HEK293 (cell line): ENCODE measurements at regions not wholly inside any gene's neighbourhood (a gene's known extent, or its start where the extent isn't known, plus 50 kb on each side); places are given as distances from the start of the nearest gene placed in this dataset.
"Not testable (repeated sequence)": the region's sequence is repeated elsewhere in the genome, so short reads cannot be mapped to it uniquely, and the experiment has no call there.

ENCODE experiments used
- CTCF ChIA-PET: fragments of 350-600 bp; formaldehyde crosslinking; extraction: SDS; loops from one replicate; lab custom pipeline; 2021; ENCODE audit warnings: antibody characterized with exemption; lab: Yijun Ruan, JAX
- POLR2A ChIA-PET: fragments of 300-600 bp; formaldehyde crosslinking; extraction: SDS; loops from one replicate; lab custom pipeline; 2020; ENCODE audit warnings: antibody characterized with exemption, inconsistent platforms; lab: Yijun Ruan, JAX
- H3K27ac ChIP-seq: fragments of 200-500 bp; sonication (Bioruptor generic); 2 replicates; pipeline ENCODE4 v1.5.1; 2014; ENCODE audit warnings: low read depth, low read length, control low read depth, inconsistent platforms; ENCODE audit errors: extremely low read depth
- H3K36me3 ChIP-seq, 2 experiments: fragments of 200-500 bp in 1 of 2; sonication (Bioruptor generic) in 1 of 2; 1 replicate in 1 of 2; 2 replicates in 1 of 2; pipeline ENCODE4 v1.5.1; 2014 to 2017; ENCODE audit warnings: inconsistent platforms in 2 of 2, low read length in 2 of 2; ENCODE audit not compliant: control insufficient read depth in 2 of 2, insufficient read depth in 1 of 2
- H3K4me1 ChIP-seq: fragments of 200-500 bp; sonication (Bioruptor generic); 2 replicates; pipeline ENCODE4 v1.5.1; 2014; ENCODE audit warnings: mild to moderate bottlenecking, low read length, inconsistent platforms; ENCODE audit not compliant: control insufficient read depth, insufficient read depth
- H3K4me3 ChIP-seq: 2 replicates; pipeline ENCODE4 v1.5.1; 2011; ENCODE audit warnings: low read depth, mild to moderate bottlenecking, control low read depth, low read length, moderate library complexity
- H3K9me3 ChIP-seq: fragments of 200-500 bp; sonication (Bioruptor generic); 2 replicates; pipeline ENCODE4 v1.5.1; 2014; ENCODE audit warnings: low read depth, low read length, inconsistent platforms; ENCODE audit not compliant: control insufficient read depth, insufficient read depth
- HOXD13 ChIP-seq: sonication (generic); formaldehyde crosslinking; IDR thresholded peaks from 2 replicates; pipeline ENCODE4 v1.8.0; 2022; ENCODE audit warnings: missing genetic modification reagents, borderline replicate concordance
- SALL2 ChIP-seq: fragments of 450-650 bp; formaldehyde crosslinking; IDR thresholded peaks from 2 replicates; pipeline ENCODE4 v1.5.0; 2017; ENCODE audit warnings: missing biosample characterization, mild to moderate bottlenecking, missing genetic modification characterization, borderline replicate concordance
- SCRT1 ChIP-seq: fragments of 450-650 bp; formaldehyde crosslinking; IDR thresholded peaks from 2 replicates; pipeline ENCODE4 v1.5.1; 2016; ENCODE audit warnings: missing biosample characterization, missing genetic modification characterization, borderline replicate concordance
- SCRT2 ChIP-seq: fragments of 450-650 bp; formaldehyde crosslinking; IDR thresholded peaks from 2 replicates; pipeline ENCODE4 v1.5.1; 2016; ENCODE audit warnings: missing biosample characterization, missing genetic modification characterization
- ZBTB49 ChIP-seq: fragments of 450-650 bp; formaldehyde crosslinking; IDR thresholded peaks from 2 replicates; pipeline ENCODE4 v1.5.1; 2016; ENCODE audit warnings: missing biosample characterization, missing genetic modification characterization, low read depth
- ZFP3 ChIP-seq: fragments of 450-650 bp; formaldehyde crosslinking; IDR thresholded peaks from 2 replicates; pipeline ENCODE4 v1.5.1; 2016; ENCODE audit warnings: low read depth, missing biosample characterization, missing genetic modification characterization
- ZFP41 ChIP-seq: fragments of 450-650 bp; formaldehyde crosslinking; IDR thresholded peaks from 2 replicates; pipeline ENCODE4 v1.5.1; 2016; ENCODE audit warnings: missing biosample characterization, missing genetic modification characterization, borderline replicate concordance
- ZNF133 ChIP-seq: fragments of 450-650 bp; formaldehyde crosslinking; IDR thresholded peaks from 2 replicates; pipeline ENCODE4 v1.5.1; 2016; ENCODE audit warnings: missing biosample characterization, missing genetic modification characterization
- ZNF146 ChIP-seq: fragments of 450-650 bp; formaldehyde crosslinking; IDR thresholded peaks from 2 replicates; pipeline ENCODE4 v1.5.1; 2016; ENCODE audit warnings: missing biosample characterization, missing genetic modification characterization
- ZNF24 ChIP-seq: fragments of 450-650 bp; formaldehyde crosslinking; IDR thresholded peaks from 2 replicates; pipeline ENCODE4 v1.5.1; 2016; ENCODE audit warnings: missing biosample characterization, missing genetic modification characterization
- ZNF274 ChIP-seq, 2 experiments: fragments of 200-500 bp in 1 of 2; fragments of 450-650 bp in 1 of 2; sonication (Bioruptor generic) in 1 of 2; formaldehyde crosslinking in 1 of 2; IDR thresholded peaks; 2 replicates each; pipeline versions ENCODE4 v1.5.1 to v1.6.1; 2014 to 2016; ENCODE audit warnings: borderline replicate concordance in 1 of 2, inconsistent platforms in 1 of 2, low read length in 1 of 2, missing biosample characterization in 1 of 2, missing genetic modification characterization in 1 of 2
- ZNF560 ChIP-seq: fragments of 450-650 bp; formaldehyde crosslinking; IDR thresholded peaks from 2 replicates; pipeline ENCODE4 v1.5.1; 2017; ENCODE audit warnings: missing biosample characterization, missing genetic modification characterization, borderline replicate concordance
- ZNF580 ChIP-seq: fragments of 450-650 bp; formaldehyde crosslinking; IDR thresholded peaks from 2 replicates; pipeline ENCODE4 v1.5.1; 2016; ENCODE audit warnings: missing biosample characterization, missing genetic modification characterization
- ZNF792 ChIP-seq: fragments of 450-650 bp; formaldehyde crosslinking; IDR thresholded peaks from 2 replicates; pipeline ENCODE4 v1.5.1; 2016; ENCODE audit warnings: missing biosample characterization, missing genetic modification characterization
- ZNF837 ChIP-seq: fragments of 450-650 bp; formaldehyde crosslinking; IDR thresholded peaks from 2 replicates; pipeline ENCODE4 v1.5.1; 2016; ENCODE audit warnings: missing biosample characterization, missing genetic modification characterization

DNA sequence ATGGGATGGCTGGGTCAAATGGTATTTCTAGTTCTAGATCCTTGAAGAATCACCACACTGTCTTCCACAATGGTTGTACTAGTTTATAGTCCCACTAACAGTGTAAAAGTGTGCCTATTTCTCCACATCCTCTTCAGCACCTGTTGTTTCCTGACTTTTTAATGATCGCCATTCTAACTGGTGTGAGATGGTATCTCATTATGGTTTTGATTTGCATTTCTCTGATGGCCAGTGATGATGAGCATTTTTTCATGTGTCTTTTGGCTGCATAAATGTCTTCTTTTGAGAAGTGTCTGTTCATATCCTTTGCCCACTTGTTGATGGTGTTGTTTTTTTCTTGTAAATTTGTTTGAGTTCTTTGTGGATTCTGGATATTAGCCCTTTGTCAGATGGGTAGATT lies 121.0 kb upstream of the TUT7 start:
- CTCF ChIA-PET, H3K4me1 ChIP-seq, H3K36me3 ChIP-seq: not testable (repeated sequence)

GRCh38 chr9:86471171-86471815 lies 117.1 kb upstream of the TUT7 start:
- H3K36me3 ChIP-seq: no peaks in the 10 kb centered on the region
- no peaks in the 10 kb centered on the region; the same call in 1 of the 2 replicates for H3K4me1 ChIP-seq
- no peaks in the 10 kb centered on the region for H3K9me3 ChIP-seq
- H3K4me3 ChIP-seq: no peak overlapping the region
- CTCF ChIA-PET: interaction anchor here (0.6 to 1.4 kb wide), 6 partner anchors 9 to 80 kb away, joined by 3 to 9 read pairs (median 3); no protein-coding TSS in a partner anchor
- POLR2A ChIA-PET: no interaction called here
- H3K27ac ChIP-seq: no peak overlapping the region
- no peak for TF ChIP-seq ZNF24 (tag by site-specific recombination)
- TF ChIP-seq SALL2 (tag by site-specific recombination): no peak
- TF ChIP-seq ZNF146 (tag by site-specific recombination): no peak
- no peak for TF ChIP-seq ZFP41 (tag by site-specific recombination)
- no peak for TF ChIP-seq ZFP3
- TF ChIP-seq ZNF580: no peak
- no peak for TF ChIP-seq ZNF792 (tag by site-specific recombination)
- no peak for TF ChIP-seq ZNF837 (tag by site-specific recombination)
- no peak for TF ChIP-seq HOXD13 (CRISPR knock-in tag)
- no peak for TF ChIP-seq ZNF133 (tag by site-specific recombination)
- TF ChIP-seq ZNF560: no peak

More for the DNA sequence above, 121.0 kb upstream of the TUT7 start:
- H3K4me3 ChIP-seq, H3K9me3 ChIP-seq, POLR2A ChIA-PET, H3K27ac ChIP-seq: not testable (repeated sequence)
- TF ChIP-seq SCRT2 (peak; percentile 84), SCRT1 (tag by site-specific recombination) (peak; percentile 80)

GRCh38 chr9:86470326-86470725 lies 116.1 kb upstream of the TUT7 start:
- no peak overlapping the region for H3K4me3 ChIP-seq
- H3K9me3 ChIP-seq: no peaks in the 10 kb centered on the region
- no peaks in the 10 kb centered on the region for H3K36me3 ChIP-seq
- TF ChIP-seq ZNF274 (IDR thresholded peaks at IDR 0.05; ENCODE audit: low read length) (no peak), ZNF274 (tag by site-specific recombination; IDR thresholded peaks at IDR 0.05; ENCODE audit: borderline replicate concordance) (no peak), ZBTB49 (tag by site-specific recombination) (no peak)
- TF ChIP-seq, all 188 proteins: peak for 0
- POLR2A ChIA-PET: no interaction called here
- CTCF ChIA-PET: interaction anchor here (0.6 to 1.4 kb wide), 4 partner anchors 16 to 36 kb away, joined by 3 read pairs; no protein-coding TSS in a partner anchor
- H3K4me1 ChIP-seq: no peaks in the 10 kb centered on the region; the same call in 1 of the 2 replicates
- H3K27ac ChIP-seq: no peak overlapping the region
